ENCODE measurements at regions not wholly inside any gene's neighbourhood (a gene's known extent, or its start where the extent isn't known, plus 50 kb on each side); places are given as distances from the start of the nearest gene placed in this dataset.

DNA sequence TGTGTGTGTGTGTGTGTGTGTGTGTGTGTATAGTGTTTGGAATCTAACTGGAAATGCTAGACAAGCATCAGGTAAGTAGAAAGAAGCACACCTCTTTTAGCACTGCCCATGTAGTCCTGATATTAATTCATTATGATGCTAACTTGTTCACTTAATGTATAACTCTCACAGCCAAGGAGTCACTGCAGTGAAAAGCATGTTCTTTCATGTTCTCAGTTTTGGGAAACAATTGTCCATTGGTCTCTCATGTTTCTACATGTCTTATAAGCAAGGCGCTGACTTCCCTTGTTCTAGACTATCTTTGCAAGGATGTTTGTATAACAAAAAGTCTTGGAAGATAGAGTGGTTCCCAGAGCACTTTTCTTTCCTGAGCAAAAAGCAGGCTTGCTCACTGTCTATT lies 148.8 kb upstream of the TNPO1 start:
- TF ChIP-seq POLR2AphosphoS5 (IDR thresholded peaks at IDR 0.05) = no peak
- TF ChIP-seq, protein P1, sequence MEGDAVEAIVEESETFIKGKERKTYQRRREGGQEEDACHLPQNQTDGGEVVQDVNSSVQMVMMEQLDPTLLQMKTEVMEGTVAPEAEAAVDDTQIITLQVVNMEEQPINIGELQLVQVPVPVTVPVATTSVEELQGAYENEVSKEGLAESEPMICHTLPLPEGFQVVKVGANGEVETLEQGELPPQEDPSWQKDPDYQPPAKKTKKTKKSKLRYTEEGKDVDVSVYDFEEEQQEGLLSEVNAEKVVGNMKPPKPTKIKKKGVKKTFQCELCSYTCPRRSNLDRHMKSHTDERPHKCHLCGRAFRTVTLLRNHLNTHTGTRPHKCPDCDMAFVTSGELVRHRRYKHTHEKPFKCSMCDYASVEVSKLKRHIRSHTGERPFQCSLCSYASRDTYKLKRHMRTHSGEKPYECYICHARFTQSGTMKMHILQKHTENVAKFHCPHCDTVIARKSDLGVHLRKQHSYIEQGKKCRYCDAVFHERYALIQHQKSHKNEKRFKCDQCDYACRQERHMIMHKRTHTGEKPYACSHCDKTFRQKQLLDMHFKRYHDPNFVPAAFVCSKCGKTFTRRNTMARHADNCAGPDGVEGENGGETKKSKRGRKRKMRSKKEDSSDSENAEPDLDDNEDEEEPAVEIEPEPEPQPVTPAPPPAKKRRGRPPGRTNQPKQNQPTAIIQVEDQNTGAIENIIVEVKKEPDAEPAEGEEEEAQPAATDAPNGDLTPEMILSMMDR (IDR thresholded peaks at IDR 0.05) = no peak
- no peak for TF ChIP-seq POLR2A (IDR thresholded peaks at IDR 0.05)
- no peak for TF ChIP-seq EP300 (IDR thresholded peaks at IDR 0.05)

All from suprapubic skin (tissue), 4 donors.